Mesothelial cell of epicardium (in vitro differentiated cells): ENCODE measurements at regions not wholly inside any gene's neighbourhood (a gene's known extent, or its start where the extent isn't known, plus 50 kb on each side); places are given as distances from the start of the nearest gene placed in this dataset.

Source experiments
- DNase-seq, 2 experiments: peaks; one replicate each; pipeline ENCODE4 v3.0.0; 2021; ENCODE audit warnings: low spot score in 2 of 2; ENCODE audit not compliant: unreplicated experiment in 2 of 2
- H3K27ac Mint-ChIP-seq: 2 replicates; pipeline ENCODE4 v1.8.0; 2021; ENCODE audit warnings: mixed read lengths
- H3K27me3 Mint-ChIP-seq: 2 replicates; pipeline ENCODE4 v1.8.0; 2021; ENCODE audit warnings: low read depth, mixed read lengths
- H3K36me3 Mint-ChIP-seq: 2 replicates; pipeline ENCODE4 v1.8.0; 2021; ENCODE audit warnings: mixed read lengths
- H3K4me1 Mint-ChIP-seq: 2 replicates; pipeline ENCODE4 v1.8.0; 2021; ENCODE audit warnings: mixed read lengths
- H3K4me3 Mint-ChIP-seq: 2 replicates; pipeline ENCODE4 v1.8.0; 2021; ENCODE audit warnings: mild to moderate bottlenecking, moderate library complexity, mixed read lengths
- H3K9me3 Mint-ChIP-seq: 2 replicates; pipeline ENCODE4 v1.8.0; 2021; ENCODE audit warnings: mixed read lengths
- TF ChIP-seq, protein P1 (sequence below): fragments of 200-600 bp; sonication (generic); IDR thresholded peaks from one replicate; pipeline ENCODE4 v1.5.0; 2021; ENCODE audit warnings: antibody characterized with exemption; ENCODE audit not compliant: unreplicated experiment

DNA sequence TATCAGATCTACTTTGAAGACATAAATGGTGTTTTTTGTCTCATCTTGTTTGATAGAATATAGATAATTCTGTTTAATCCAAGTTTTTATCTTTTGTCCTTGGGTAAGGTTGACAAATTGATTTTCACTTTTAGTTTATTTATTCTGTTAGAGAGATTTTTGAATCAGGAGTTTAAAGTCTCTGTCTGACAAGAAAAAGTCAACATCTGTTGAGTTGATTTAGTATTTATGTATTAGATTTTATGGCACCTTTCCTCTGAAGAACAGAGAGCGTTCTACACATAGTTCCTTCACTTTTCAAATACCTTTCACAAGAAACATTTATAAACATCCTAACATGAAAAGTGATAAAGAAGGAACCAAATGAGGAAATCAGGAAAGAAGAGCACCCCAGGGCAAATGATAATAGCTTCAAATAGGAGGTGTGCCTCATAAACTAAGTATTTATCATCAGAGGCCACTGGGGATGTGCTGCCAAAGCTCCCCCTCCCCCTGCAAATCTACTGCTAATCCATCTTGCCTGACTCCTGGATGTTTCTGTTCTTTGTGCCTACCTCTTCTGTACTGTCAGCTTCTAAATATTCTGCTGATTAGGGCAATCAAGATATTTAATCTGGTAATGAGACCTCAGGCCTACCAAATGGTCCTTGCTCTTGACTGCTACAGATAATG is 457.7 kb upstream of the CHD1 start:
- TF ChIP-seq, protein P1, sequence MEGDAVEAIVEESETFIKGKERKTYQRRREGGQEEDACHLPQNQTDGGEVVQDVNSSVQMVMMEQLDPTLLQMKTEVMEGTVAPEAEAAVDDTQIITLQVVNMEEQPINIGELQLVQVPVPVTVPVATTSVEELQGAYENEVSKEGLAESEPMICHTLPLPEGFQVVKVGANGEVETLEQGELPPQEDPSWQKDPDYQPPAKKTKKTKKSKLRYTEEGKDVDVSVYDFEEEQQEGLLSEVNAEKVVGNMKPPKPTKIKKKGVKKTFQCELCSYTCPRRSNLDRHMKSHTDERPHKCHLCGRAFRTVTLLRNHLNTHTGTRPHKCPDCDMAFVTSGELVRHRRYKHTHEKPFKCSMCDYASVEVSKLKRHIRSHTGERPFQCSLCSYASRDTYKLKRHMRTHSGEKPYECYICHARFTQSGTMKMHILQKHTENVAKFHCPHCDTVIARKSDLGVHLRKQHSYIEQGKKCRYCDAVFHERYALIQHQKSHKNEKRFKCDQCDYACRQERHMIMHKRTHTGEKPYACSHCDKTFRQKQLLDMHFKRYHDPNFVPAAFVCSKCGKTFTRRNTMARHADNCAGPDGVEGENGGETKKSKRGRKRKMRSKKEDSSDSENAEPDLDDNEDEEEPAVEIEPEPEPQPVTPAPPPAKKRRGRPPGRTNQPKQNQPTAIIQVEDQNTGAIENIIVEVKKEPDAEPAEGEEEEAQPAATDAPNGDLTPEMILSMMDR, result no peak
- H3K36me3 Mint-ChIP-seq, result no peaks in the 10 kb centered on the region
- peaks cover 25% of the 10 kb centered on the region for H3K9me3 Mint-ChIP-seq
- H3K27me3 Mint-ChIP-seq, result peaks cover 6% of the 10 kb centered on the region
- no peak overlapping the region for H3K4me3 Mint-ChIP-seq
- H3K27ac Mint-ChIP-seq, result no peak overlapping the region
- H3K4me1 Mint-ChIP-seq, result no peaks in the 10 kb centered on the region
- DNase-seq, result no peak

GRCh38 chr5:99379187-99379586 is 450.4 kb upstream of the CHD1 start:
- no peak for DNase-seq
- TF ChIP-seq, protein P1, result no peak

DNA sequence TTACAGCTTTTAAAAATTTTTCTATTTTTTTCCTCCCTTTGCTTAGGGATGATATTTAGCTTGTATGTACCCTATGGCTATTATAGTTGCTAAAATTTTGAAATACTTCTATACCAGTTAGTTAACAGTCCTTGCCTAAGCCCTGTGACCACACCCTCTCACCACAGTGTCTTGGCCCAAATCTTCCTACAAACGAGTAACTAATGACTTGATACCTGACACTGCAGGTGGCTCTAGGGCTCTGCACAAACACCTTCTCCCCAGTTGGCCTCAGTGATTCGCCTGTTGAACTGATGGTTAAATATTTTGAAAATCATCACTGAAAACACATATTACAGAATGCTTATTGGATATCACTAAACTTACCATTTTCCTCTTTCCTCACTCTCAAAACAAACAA is 449.6 kb upstream of the CHD1 start:
- H3K27ac Mint-ChIP-seq, result no peak overlapping the region
- DNase-seq, result no peak
- H3K36me3 Mint-ChIP-seq, result no peaks in the 10 kb centered on the region
- H3K4me1 Mint-ChIP-seq, result no peaks in the 10 kb centered on the region
- no peaks in the 10 kb centered on the region for H3K27me3 Mint-ChIP-seq
- H3K9me3 Mint-ChIP-seq, result peaks cover 14% of the 10 kb centered on the region
- TF ChIP-seq, protein P1, result no peak
- H3K4me3 Mint-ChIP-seq, result no peak overlapping the region

More at GRCh38 chr5:99379187-99379586, 450.4 kb upstream of the CHD1 start:
- no peak overlapping the region for H3K4me3 Mint-ChIP-seq
- H3K27me3 Mint-ChIP-seq, result no peaks in the 10 kb centered on the region
- peaks cover 21% of the 10 kb centered on the region for H3K9me3 Mint-ChIP-seq
- H3K4me1 Mint-ChIP-seq, result no peaks in the 10 kb centered on the region
- H3K27ac Mint-ChIP-seq, result no peak overlapping the region
- H3K36me3 Mint-ChIP-seq, result no peaks in the 10 kb centered on the region

DNA sequence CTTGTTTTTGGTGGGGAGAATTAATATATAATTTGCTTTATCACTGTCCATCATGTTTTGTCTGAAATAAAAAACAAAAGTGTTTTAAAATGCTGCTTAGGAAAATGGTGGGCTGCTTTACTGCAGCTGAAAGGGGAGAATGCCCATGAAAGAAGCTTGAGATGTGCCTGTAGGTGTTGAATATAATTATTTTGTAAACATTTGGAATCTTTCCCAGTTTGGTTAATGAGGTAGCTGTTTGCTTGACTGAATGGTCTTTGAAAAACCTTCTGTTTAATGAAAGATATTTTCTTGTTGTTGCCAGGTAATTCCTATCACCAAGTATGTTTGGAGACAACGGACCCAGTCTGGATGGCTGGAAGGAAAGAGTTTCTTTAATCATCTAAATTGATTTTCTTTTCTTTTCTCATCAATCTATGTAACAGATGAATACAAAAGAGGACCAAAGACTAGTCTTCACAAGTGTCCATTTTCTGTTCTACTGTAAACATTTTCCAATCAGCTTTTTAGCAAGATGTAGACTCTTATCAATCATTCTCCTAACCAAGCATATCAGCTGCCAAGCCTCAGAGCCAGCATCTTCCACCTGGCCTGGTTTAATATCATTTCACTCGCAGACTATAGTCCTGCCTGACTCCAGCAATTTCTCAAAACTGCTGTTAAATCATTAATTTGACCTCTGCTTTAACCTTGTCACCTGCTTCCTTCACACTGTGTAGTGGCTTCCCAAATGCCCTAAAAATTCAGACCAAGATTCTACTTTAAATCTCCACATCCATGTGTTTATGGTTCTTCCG is 441.2 kb upstream of the CHD1 start:
- DNase-seq, result no peak
- Mint-ChIP-seq H3K27me3 (no peaks in the 10 kb centered on the region), H3K36me3 (no peaks in the 10 kb centered on the region), H3K4me1 (no peaks in the 10 kb centered on the region), H3K27ac (no peak overlapping the region), H3K9me3 (no peaks in the 10 kb centered on the region), H3K4me3 (no peak overlapping the region)
- TF ChIP-seq, protein P1, result no peak

GRCh38 chr5:99368726-99369125 is 439.9 kb upstream of the CHD1 start:
- DNase-seq, result no peak
- H3K27ac Mint-ChIP-seq, result no peak overlapping the region
- no peak overlapping the region for H3K4me3 Mint-ChIP-seq
- peaks cover under 1% of the 10 kb centered on the region for H3K27me3 Mint-ChIP-seq
- H3K36me3 Mint-ChIP-seq, result no peaks in the 10 kb centered on the region
- H3K9me3 Mint-ChIP-seq, result no peaks in the 10 kb centered on the region
- TF ChIP-seq, protein P1, result no peak
- H3K4me1 Mint-ChIP-seq, result no peaks in the 10 kb centered on the region
